Fibroblast of pulmonary artery (primary cell): ENCODE measurements at regions not wholly inside any gene's neighbourhood (a gene's known extent, or its start where the extent isn't known, plus 50 kb on each side); places are given as distances from the start of the nearest gene placed in this dataset.
A peak's percentile ranks its signal among the peaks of the same experiment; 100 is the strongest.

Experiments used
- DNase-seq: peaks from one replicate; pipeline ENCODE4 v3.0.0-alpha.2; 2010; ENCODE audit warnings: low read depth
- H3K4me3 ChIP-seq: replicated peaks from 2 replicates; pipeline ENCODE4 v1.5.1; 2011; ENCODE audit warnings: low read depth, mild to moderate bottlenecking, control low read depth, low read length, moderate library complexity
- CTCF ChIP-seq: IDR thresholded peaks from 2 replicates; pipeline ENCODE4 v1.5.1; 2011; ENCODE audit warnings: mild to moderate bottlenecking, control low read depth, low read length, inconsistent platforms; ENCODE audit errors: missing control alignments

GRCh38 chr12:97805146-97805545, 342.5 kb downstream of the RMST start:
- no peak for DNase-seq
- no peak overlapping the region for H3K4me3 ChIP-seq
- TF ChIP-seq CTCF: no peak

- DNase-seq: no peak
- no peak overlapping the region for H3K4me3 ChIP-seq
- no peak for TF ChIP-seq CTCF
Measured at GRCh38 chr12:97813301-97813700, 350.7 kb downstream of the RMST start.

GRCh38 chr12:97821806-97822205, 359.2 kb downstream of the RMST start:
- no peak overlapping the region for H3K4me3 ChIP-seq
- no peak for DNase-seq
- no peak for TF ChIP-seq CTCF

- H3K4me3 ChIP-seq: no peak overlapping the region
- TF ChIP-seq CTCF: no peak
- no peak for DNase-seq
Measured at GRCh38 chr12:97835541-97835940, 372.9 kb downstream of the RMST start.

GRCh38 chr12:97837401-97837800, 374.8 kb downstream of the RMST start:
- TF ChIP-seq CTCF: no peak
- DNase-seq: peak; percentile 32
- H3K4me3 ChIP-seq: no peak overlapping the region

GRCh38 chr12:97848051-97848450, 385.4 kb downstream of the RMST start:
- TF ChIP-seq CTCF: no peak
- DNase-seq: no peak
- no peak overlapping the region for H3K4me3 ChIP-seq

GRCh38 chr12:97854477-97854876, 391.9 kb downstream of the RMST start:
- DNase-seq: no peak
- no peak overlapping the region for H3K4me3 ChIP-seq
- TF ChIP-seq CTCF: no peak
